ENCODE measurements at regions not wholly inside any gene's neighbourhood (a gene's known extent, or its start where the extent isn't known, plus 50 kb on each side); places are given as distances from the start of the nearest gene placed in this dataset.

DNA sequence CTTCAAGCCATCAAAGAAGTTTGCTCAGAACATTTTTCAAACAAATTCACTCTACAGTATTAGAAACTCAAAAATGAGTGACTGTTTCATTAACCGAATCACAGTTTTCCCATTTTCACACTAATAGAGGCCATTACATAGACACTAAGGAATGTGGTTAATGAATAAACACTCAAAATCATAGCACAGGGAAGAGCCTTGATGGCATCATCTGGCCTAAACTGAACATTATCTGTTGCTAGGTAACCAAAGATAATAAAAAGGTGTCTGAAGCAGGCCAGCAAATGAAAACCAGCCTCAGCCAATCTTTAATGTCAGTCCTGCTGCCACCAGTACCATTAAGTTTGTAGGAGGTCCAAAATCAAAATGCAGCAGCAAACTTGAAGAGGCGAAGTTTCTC is 492.4 kb upstream of the STEAP1 start:
- WGBS, 2 donors: 71 to 89% methylated on average over 2 of the region's 2 CpGs
- TF ChIP-seq CTCF (IDR thresholded peaks at IDR 0.05) (no peak), POLR2A (IDR thresholded peaks at IDR 0.05) (no peak)
- DNase-seq (ENCODE audit: low spot score in 2 of 2): no peak
- intact Hi-C loops (cut with DNase I; ENCODE audit: low total_unique reads): no loop called here
- no peak overlapping the region for H3K4me3 ChIP-seq (ENCODE audit: low read depth, poor library complexity, severe bottlenecking)

DNA sequence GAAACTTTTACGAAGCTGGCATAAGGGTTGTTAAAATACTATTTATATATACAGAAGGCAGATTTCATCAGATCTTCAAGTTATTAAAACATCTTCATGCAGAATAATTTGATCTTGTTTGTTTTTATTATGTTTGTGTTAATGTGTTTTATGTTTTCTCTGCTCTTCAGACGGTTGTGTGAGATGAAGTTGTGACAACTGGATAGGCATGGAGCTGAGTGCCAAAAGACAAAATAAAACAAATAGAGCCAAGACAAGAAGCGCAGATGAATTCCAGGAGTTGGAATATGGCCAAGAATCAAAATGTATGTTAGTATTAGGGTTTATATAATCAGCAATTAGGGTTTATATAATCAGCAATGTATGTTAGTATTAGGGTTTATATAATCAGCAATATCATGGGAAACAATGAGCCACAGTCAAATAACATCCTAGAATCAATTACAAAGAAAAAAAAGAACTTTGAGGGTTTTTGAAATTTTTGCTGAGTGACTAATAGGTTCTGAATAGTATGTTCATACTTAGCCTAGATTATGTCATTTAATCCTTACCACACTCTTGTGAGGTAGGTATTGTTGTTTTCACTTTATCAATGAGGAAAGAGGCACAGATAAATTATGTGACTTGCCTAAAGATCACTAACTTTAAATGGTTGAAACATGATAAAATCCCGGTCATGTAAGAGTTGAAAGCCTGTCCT is 488.0 kb upstream of the STEAP1 start:
- WGBS, 2 donors: 44 to 49% methylated on average over 4 of the region's 4 CpGs
- TF ChIP-seq POLR2A (IDR thresholded peaks at IDR 0.05) (no peak), CTCF (IDR thresholded peaks at IDR 0.05) (no peak)
- no peak for DNase-seq (ENCODE audit: low spot score in 2 of 2)
- no peak overlapping the region for H3K4me3 ChIP-seq (ENCODE audit: low read depth, poor library complexity, severe bottlenecking)
- intact Hi-C loops (cut with DNase I; ENCODE audit: low total_unique reads): no loop called here

GRCh38 chr7:89680161-89680560 is 474.1 kb upstream of the STEAP1 start:
- no peak for DNase-seq (ENCODE audit: low spot score in 2 of 2)
- intact Hi-C loops (cut with DNase I; ENCODE audit: low total_unique reads): no loop called here
- H3K4me3 ChIP-seq (ENCODE audit: low read depth, poor library complexity, severe bottlenecking): no peak overlapping the region
- WGBS, 2 donors: 62 to 82% methylated on average over 2 of the region's 2 CpGs
- no peak for TF ChIP-seq POLR2A (IDR thresholded peaks at IDR 0.05)

- 41 to 47% methylated on average over 1 of the region's 1 CpG for WGBS, 2 donors
- no peak overlapping the region for H3K4me3 ChIP-seq (ENCODE audit: low read depth, poor library complexity, severe bottlenecking)
- no peak for DNase-seq (ENCODE audit: low spot score in 2 of 2)
- TF ChIP-seq POLR2A (IDR thresholded peaks at IDR 0.05) (no peak), CTCF (IDR thresholded peaks at IDR 0.05) (no peak)
- intact Hi-C loops (cut with DNase I; ENCODE audit: low total_unique reads): no loop called here
Measured at GRCh38 chr7:89681448-89681847, 472.8 kb upstream of the STEAP1 start.

DNA sequence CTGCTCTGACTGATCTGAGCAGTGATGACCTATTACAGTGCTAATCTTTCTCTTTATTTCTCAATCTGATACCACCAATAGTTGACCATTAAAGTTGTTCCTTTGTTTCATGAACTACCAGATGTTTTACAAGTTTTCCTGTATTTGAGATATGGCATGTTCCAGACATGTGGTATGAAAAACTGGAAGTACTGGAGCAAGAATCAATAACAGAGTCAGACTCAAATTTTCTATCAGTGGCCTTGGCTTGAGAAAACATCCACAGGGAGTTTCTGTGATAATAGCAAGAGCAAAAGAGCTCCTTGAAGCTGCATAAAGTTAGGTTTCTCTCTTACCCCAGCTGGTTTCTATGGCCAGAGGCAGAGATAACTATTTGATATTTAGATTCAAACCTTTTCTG is 469.0 kb upstream of the STEAP1 start:
- no peak for DNase-seq (ENCODE audit: low spot score in 2 of 2)
- intact Hi-C loops (cut with DNase I; ENCODE audit: low total_unique reads): no loop called here

GRCh38 chr7:89687211-89687610 is 467.1 kb upstream of the STEAP1 start:
- intact Hi-C loops (cut with DNase I; ENCODE audit: low total_unique reads): no loop called here
- DNase-seq (ENCODE audit: low spot score in 2 of 2): no peak
- no peak overlapping the region for H3K4me3 ChIP-seq (ENCODE audit: low read depth, poor library complexity, severe bottlenecking)
- 27 to 34% methylated on average over 2 of the region's 2 CpGs for WGBS, 2 donors
- TF ChIP-seq CTCF (IDR thresholded peaks at IDR 0.05): no peak
- TF ChIP-seq POLR2A (IDR thresholded peaks at IDR 0.05): no peak

More for the DNA sequence above, 469.0 kb upstream of the STEAP1 start:
- no peak overlapping the region for H3K4me3 ChIP-seq (ENCODE audit: low read depth, poor library complexity, severe bottlenecking)
- TF ChIP-seq POLR2A (IDR thresholded peaks at IDR 0.05) (no peak), CTCF (IDR thresholded peaks at IDR 0.05) (no peak)
